HG03520 (cell line): ENCODE measurements at regions not wholly inside any gene's neighbourhood (a gene's known extent, or its start where the extent isn't known, plus 50 kb on each side); places are given as distances from the start of the nearest gene placed in this dataset.
"Not testable (repeated sequence)": the region's sequence is repeated elsewhere in the genome, so short reads cannot be mapped to it uniquely, and the experiment has no call there.

ENCODE experiments used
- ATAC-seq: cut with Tn5 transposase; IDR thresholded peaks from one replicate; pipeline ENCODE4 v1.9.1; 2021; ENCODE audit warnings: mild to moderate bottlenecking, moderate library complexity; ENCODE audit not compliant: unreplicated experiment

DNA sequence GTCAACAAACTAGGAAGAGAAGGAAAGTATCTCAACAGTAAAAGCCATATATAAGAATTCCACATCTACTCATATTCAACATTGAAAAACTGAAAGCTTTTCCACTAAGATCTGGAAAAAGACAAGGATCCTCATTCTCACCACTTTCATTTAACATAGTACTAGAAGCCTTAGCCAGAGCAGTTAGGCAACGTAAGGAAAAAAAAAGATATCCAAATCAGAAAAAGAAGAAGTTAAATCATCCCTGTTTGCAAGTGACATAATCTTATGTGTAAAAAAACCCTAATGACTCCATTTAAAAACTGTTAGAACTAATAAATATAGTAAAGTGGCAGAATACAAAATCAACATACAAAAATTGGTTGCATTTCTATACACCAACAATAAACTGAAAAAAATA is 426.2 kb downstream of the BCAT1 start:
- ATAC-seq: no peak

DNA sequence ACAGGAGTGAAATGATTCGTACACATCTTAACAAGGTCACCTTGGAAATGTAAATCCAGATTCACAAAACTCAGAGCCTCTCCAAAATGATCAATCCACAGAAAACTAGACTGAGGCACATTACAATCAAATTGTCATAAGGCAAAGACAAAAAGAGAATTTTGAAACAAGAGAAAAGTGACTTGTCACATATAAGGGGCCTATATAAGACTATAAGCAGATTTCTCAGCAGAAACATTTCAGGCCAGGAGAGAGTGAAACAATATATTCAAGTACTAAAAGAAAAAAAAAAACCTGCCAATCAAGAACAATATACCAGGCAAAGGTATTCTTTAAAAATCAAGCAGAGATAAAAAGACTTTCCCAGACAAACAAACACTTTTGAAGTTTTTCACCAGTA is 429.1 kb downstream of the BCAT1 start:
- ATAC-seq: no peak

DNA sequence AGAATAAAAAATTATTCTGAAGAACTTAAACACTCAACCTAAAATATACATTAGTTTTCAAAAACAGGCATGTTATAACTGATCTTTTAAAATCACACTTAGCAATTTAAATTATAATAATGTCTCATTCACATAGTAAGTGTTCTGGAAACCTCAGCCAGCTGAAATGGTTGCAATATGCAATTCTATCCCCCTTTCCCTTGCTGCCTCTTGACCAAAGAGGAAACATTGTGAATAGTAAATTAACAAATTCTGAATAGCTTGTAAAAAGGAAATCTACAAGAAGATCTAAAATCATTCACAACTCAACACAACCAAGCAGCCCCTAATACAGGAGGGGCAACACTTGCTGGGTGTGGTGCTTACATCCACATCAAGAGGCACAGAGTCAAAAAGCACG is 431.9 kb downstream of the BCAT1 start:
- no peak for ATAC-seq

DNA sequence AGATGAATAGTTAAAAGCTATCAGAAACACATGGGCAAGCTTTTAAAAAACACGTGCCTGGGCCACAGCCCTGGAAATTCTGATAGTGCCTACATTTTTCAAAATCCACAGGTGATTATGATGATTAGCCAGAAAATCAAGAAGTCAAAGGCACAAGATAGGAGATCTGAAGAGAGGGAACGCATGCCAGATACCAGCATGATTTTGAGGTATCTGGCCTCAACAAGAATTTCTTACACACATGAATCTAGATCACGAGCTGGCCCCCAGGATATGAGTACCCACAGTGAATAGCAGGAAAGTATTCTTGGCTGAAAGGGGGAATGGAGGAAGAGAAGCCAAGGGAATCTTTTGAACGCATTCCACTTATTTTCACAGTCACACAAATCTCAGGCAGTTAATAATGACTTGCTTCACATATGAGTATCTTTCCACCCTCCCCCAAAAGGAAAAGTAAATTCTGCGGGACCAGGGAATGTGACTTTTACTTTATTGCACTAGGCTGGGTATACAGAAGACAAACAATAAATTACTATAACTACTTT is 438.2 kb downstream of the BCAT1 start:
- no peak for ATAC-seq

DNA sequence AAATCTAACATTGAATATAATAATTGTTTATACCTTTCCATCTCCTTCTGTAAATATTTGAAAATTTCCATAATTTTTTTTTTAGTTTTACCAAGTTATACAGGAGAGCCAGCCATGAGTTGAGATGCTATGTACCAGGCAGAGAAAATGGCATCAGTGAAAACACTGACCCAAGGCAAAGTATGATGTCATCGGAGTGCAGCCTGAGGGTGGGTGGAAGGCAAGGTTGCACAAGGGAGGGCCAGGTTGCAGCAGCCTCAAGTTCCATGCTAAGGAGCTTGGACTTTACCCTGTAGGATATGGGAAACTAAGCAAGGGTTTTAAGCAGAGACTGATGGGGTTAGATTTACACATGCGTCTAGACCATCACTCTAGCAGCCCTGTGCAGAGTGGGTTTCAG is 441.1 kb downstream of the BCAT1 start:
- ATAC-seq: no peak

DNA sequence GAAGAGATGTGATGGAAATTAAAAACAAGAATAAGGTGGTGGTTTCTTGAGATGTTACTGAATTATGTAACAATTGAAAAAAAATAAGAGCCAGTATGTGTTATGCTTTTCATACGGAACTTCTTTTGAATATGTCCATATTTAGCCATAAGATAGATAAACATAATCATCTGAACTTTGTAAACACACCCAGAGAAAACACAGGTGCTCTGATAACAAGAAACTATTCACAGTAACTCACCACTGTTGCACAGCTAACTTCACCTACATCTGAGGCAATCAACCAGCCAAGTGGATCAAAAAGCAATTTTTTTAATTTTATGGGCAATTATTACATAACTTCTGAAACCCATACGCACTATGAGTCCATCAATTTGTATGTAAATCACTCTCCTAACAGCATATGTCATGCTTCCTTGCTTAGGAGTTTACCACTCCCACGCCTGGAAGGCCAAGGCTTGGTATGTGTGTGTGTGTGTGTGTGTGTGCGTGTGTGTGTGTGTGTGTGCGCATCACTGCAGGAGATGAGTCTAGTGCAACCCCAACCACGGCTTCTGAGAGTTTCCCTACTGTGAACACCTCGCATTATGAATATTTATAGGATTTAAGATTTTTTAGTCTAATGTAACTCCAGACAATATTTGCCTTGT is 443.4 kb downstream of the BCAT1 start:
- no peak for ATAC-seq

DNA sequence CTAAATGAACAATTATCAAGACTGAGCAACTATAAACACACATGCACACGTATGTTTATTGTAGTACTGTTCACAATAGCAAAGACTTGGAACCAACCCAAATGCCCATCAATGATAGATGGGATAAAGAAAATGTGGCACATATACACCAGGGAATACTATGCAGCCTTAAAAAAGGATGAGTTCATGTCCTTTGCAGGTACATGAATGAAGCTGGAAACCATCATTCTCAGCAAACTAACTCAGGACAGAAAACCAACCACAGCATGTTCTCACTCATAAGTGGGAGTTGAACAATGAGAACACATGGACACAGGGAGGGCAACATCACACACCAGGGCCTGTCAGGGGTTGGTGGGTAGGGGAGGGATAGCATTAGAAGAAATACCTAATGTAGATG is 445.4 kb downstream of the BCAT1 start:
- not testable (repeated sequence) for ATAC-seq

DNA sequence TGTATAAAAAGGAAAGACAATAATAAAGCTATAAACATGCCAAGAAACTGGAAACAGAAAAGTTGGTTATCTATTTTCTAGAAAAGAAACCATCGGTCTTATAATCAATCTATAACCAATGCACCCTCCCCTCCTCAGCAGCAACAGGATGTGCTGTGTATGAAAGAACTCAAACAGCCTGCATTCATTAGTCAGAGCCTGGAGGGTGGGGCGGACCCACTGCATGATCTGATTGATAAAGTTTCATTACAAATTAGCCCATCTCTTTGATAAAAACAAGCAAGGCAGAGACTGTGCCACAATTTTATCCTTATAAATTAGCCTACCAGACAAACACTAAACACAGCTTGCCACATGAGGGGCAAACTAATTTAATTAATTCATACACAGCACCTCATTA is 448.1 kb downstream of the BCAT1 start:
- no peak for ATAC-seq

DNA sequence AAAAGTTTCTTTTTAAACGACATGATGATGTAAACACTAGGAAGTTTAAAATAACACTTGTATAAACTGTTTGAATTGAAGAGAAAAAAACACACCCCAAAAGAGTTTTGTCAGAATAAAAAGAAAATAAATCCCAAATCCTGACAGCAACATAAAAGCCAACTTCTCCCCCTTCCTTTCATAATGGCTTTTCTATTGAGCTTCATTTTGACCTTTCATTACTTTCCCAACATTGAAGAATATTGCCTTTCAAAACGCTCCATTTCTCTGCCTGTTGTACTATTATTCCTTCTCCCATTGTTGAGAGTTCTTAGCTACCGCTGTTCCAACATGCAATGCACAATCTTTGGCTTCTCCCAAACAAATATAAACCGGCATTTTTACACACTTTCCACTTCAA is 448.5 kb downstream of the BCAT1 start:
- ATAC-seq: no peak

DNA sequence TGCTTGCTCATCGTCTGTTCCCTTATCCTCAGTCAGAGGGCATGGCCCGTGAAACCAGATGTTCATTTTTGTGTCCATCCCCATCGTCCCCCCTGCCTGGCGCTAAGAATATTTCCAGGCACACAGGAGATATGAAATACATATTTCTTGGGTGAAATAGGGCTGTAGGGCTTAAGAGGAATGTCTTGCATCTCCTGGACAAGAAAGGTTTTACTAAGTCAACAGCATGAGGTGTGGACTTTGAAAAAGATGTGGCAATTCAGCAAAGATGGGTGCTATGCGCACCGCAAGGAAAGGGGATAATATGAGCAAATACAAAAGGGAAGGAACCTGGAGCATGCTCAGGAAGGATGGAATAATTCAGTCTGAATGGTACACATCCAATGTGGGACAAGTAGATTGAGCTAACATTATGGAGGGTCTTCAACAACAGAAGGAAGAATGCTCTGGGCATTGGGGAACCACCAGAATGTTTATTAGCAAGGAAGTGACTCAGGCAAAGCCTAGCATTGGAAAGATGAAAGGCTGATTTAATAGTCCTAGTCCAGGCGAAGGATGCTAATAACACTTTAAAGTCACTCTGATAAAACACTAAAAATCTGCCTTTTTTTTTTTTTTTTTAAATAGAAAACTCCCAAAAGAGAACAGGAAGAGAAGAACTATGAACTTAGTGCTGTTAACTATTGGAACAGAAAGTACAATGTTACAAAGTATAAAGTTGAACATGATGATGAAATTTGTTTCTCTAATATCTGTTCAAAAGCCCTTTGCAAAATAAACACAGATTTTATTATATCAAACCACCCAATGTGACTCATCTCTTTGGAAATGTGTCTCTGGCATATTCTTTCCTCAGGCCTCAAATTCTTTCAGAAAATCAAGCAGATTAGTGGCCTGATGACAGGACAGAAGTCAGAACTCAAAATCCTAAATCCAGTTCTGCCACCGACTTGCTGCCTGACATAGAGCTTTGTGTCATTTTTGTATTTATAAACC is 449.5 kb downstream of the BCAT1 start:
- no peak for ATAC-seq

DNA sequence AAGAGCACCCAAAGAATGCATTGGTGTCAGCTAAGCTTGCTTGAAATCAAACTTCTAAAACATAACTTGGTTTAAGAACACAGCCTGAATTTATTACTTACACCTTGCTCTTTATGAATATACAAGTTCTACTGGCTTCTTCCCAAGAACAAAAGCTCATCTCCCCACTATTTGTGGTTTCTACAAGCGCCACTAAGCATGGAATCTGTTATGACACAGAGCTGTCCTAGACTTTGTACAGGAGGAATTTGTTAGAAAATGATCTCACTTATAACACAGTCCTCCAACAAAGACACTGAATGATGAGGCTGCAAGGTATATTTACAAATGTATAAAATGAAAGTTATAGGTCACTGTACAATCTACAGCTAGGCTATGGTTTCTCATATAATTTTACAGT is 452.1 kb downstream of the BCAT1 start:
- ATAC-seq: no peak

DNA sequence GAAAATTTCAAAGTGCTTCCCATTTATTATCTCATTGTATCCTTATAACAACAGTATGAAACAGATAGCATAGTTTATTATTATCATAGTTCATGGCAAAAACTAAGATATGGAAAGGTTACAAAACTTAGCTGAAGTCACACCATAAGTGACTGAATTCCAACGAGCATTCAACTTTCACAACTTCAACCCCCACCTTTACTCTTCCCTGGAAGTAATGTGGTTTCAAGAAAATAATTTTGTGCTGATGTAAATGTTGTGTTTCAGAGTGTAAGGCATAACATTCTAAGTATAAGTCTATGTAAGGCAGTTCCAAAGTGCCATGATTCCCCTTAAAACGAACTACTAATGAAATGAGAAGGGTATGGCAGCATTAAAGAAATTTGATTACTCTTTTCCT is 454.5 kb downstream of the BCAT1 start:
- no peak for ATAC-seq

DNA sequence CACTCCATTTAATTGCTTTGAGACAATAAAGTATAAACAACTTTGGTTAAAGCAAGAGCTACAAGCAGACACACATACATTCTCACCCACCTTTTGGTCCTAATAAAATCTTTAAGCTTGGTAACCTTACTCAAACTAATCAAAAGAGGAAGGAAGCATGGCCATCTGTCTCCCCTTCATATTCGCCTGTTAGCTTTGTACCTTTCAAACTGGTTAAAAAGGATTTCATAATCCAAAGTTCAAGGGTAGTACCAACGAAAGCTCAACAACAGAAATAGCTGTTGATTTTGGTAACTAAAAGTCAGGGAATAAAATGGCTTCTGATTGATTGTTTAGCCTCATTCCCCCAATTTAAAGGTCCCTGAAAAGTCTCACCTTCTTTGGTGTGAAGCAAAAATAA is 456.9 kb downstream of the BCAT1 start:
- ATAC-seq: no peak

DNA sequence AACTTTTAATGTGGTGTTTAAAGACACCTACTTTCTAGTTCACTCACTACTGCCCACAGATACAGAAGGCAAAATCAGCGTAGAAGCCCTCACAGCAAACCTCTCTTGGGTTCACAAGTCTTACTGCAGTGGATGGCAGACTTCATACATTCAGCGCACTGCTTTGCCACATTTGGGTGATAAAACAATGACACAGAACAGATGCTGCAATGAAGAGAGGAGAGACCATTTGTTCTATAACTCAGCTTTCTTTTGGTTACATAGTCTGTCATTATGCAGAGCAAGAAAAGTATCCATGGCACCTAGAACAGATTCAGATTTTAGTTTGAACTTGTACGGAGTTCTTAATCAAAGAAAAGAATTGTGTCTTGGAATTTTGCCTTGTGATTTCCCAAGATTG is 459.0 kb downstream of the BCAT1 start:
- ATAC-seq: no peak

DNA sequence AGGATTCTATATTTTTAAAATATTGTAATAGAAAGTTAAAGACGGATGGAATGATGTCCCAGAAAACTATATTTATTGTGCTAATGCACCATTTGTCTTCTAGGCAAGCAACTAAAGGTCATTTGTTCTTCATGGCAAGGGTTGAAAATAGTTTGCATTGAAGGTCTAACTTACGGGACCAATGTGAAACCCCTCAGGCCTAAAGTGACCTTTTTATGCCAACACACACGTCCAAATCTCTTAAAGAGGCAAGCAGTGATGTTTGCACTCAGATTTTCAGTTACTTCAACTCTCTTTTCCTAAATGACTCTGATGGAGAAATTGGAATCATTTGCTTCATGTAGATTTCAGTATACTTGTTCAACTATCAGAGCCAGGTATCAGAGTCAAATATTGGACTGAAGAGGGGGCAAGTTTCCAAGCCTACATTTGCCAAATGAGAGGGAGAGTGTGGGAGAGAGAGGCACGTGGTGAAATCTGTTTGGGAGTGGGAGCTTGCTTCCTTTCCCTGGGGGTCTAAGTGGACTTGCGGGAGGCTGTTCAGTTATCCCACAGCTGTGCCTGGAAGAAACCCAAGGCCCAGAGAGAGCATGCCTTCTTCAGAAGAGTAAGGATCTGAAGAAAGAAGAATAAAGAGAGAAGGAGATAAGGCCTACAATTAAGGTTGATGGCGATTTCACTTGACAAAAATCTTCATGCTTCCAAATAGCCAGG is 459.8 kb downstream of the BCAT1 start:
- ATAC-seq: no peak

DNA sequence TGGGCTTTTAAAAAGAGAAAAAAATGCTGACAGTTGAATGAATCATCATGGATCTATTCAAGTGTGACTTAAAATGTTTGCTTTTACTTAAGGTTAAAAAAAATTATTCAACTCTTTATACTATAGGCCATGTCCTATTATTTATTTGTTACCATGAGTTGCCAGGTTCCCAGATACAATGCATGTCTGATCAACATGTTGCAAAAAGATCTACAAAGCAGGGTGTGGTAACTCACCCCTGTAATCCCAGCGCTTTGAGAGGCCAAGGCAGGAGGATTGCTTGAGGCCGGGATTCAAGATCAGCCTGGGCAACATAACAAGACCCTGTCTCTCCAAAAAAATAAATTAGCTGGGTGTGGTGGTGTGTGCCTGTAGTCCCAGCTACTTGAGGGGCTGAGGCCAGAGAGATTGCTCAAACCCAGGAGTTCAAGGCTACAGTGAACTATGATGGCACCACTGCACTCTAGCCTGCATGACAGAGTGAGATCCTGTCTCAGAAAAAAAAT is 460.8 kb downstream of the BCAT1 start:
- no peak for ATAC-seq

DNA sequence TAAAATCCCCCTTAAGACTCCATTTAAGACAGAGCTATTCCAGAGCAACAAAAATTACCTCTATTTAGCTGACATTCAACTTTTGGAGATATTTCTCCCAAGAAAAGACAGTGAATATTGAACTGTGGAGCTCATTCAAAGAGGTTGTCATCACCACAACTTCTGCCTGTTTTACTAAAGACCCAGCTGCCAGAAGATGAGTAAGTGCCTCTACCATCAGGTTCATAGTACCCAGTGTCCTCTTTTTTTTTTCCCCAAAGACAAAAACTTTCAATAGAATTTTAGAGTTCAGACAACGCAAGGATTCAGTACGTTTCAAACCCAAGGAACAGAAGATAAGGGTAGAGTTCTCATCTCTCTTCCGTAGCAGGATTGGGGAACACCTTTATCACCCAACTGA is 461.3 kb downstream of the BCAT1 start:
- no peak for ATAC-seq

DNA sequence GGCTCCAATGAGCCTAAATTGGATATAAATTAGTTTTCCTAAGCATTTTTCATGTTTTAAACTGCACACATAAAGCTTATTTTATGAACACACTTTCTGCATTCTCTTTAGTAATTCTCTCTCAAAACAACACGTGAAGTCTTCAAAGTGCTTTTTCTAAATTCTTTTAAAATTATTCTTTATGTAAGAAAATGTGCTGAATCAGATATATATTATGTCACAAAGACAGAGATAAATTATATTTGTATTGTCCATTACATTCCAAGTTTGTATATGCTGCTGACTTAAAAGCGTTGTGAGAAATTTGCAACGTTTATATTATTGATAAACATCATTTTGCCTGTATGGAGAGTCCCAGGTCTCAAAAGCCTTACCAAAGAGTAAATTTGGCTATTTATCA is 465.2 kb downstream of the BCAT1 start:
- ATAC-seq: no peak

DNA sequence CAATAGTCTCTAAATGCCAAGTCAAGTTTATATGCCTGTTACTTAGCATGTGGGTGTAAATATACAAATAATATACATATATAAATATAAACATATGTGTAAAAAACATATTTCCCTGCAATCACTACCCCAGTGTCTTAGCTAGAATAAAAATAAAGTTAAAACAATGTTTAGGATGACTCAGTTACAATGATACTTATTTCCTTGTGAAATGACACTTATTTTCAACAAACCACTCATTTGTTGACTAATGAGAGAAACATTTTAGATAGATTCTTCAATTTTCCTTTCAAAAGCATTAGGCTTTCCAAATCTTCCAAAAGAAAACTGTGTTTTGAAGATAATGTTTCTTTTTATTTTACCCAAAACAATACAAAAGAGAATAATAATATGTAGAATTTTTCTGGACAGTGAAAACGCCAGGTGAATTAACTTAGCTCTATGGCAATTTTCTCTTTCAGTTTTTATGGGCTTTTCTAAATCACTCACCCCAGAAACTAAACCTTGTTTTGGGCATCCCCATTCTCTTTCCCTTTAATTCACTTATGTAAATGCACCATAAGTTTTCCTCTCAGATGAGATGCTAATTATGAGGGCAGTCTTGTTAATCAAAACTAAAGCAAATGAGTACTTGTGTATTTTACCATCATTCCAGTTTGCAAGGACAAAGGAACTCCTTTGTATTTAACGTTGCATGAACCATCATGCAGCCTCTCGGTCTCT is 465.9 kb downstream of the BCAT1 start:
- ATAC-seq: no peak

DNA sequence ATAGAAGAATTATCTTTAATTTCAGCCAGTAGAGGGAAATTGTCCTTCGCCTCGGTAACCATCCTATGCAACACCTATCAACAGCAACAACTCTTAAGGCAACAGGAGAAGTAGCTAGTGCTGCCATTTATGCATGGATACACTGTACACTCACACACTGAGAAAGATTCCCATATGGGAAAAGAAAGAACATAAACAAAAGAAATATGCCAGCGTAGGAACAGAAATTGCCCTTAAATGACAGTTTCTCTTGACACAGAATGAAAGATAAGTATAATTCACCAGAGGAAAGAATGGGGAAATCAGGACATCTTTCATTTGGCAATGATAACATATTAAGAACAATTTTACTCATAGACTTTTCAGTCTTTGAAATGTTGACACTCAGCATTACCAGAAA is 466.9 kb downstream of the BCAT1 start:
- no peak for ATAC-seq
